ENCODE measurements at regions not wholly inside any gene's neighbourhood (a gene's known extent, or its start where the extent isn't known, plus 50 kb on each side); places are given as distances from the start of the nearest gene placed in this dataset.

GRCh38 chr2:15818881-15819280 lies 121.5 kb upstream of the MYCN start:
- TF ChIP-seq CTCF (conservative IDR thresholded peaks at IDR 0.05 in 1 of 2, IDR thresholded peaks at IDR 0.05 in 1 of 2; ENCODE audit: low read depth in 1 of 2, low read length in 2 of 2) (no peak), EZH2 (IDR thresholded peaks at IDR 0.05; ENCODE audit: low read length, missing control alignments) (no peak)
- Histone ChIP-seq H3K27ac (ENCODE audit: insufficient read depth, low read length) (no peak overlapping the region), H3K79me2 (ENCODE audit: control insufficient read depth, insufficient read depth, low read length) (no peaks in the 10 kb centered on the region), H2AFZ (ENCODE audit: low read length) (no peak overlapping the region), H3K9ac (ENCODE audit: insufficient read depth, low read length) (no peak overlapping the region), H3K4me3 (replicated peaks in 1 of 4; ENCODE audit: control extremely low read depth in 1 of 4, insufficient read depth in 1 of 4, low read depth in 3 of 4, low read length in 4 of 4) (no peak overlapping the region), H3K9me3 (ENCODE audit: control insufficient read depth, insufficient read depth, low read depth, low read length) (no peaks in the 10 kb centered on the region), H4K20me1 (ENCODE audit: control insufficient read depth, extremely low read depth, insufficient read depth, low read length) (no peaks in the 10 kb centered on the region), H3K4me1 (ENCODE audit: control insufficient read depth, extremely low read depth, insufficient read depth, low read length) (no peaks in the 10 kb centered on the region), H3K36me3 (ENCODE audit: control insufficient read depth, insufficient read depth, low read length) (no peaks in the 10 kb centered on the region), H3K27me3 (ENCODE audit: control insufficient read depth, insufficient read depth, low read length) (no peaks in the 10 kb centered on the region), H3K4me2 (ENCODE audit: extremely low read depth, insufficient read depth, low read length) (no peak overlapping the region)
- DNase-seq (ENCODE audit: low read depth in 2 of 2), result no peak

- Histone ChIP-seq H3K9ac (ENCODE audit: insufficient read depth, low read length) (no peak overlapping the region), H3K27ac (ENCODE audit: insufficient read depth, low read length) (no peak overlapping the region), H3K4me3 (replicated peaks in 1 of 4; ENCODE audit: control extremely low read depth in 1 of 4, insufficient read depth in 1 of 4, low read depth in 3 of 4, low read length in 4 of 4) (no peak overlapping the region), H3K27me3 (ENCODE audit: control insufficient read depth, insufficient read depth, low read length) (no peaks in the 10 kb centered on the region), H3K4me1 (ENCODE audit: control insufficient read depth, extremely low read depth, insufficient read depth, low read length) (no peaks in the 10 kb centered on the region), H3K4me2 (ENCODE audit: extremely low read depth, insufficient read depth, low read length) (no peak overlapping the region), H3K79me2 (ENCODE audit: control insufficient read depth, insufficient read depth, low read length) (no peaks in the 10 kb centered on the region), H4K20me1 (ENCODE audit: control insufficient read depth, extremely low read depth, insufficient read depth, low read length) (no peaks in the 10 kb centered on the region), H3K9me3 (ENCODE audit: control insufficient read depth, insufficient read depth, low read depth, low read length) (no peaks in the 10 kb centered on the region), H3K36me3 (ENCODE audit: control insufficient read depth, insufficient read depth, low read length) (no peaks in the 10 kb centered on the region), H2AFZ (ENCODE audit: low read length) (no peak overlapping the region)
- TF ChIP-seq EZH2 (IDR thresholded peaks at IDR 0.05; ENCODE audit: low read length, missing control alignments), result no peak
- TF ChIP-seq CTCF (conservative IDR thresholded peaks at IDR 0.05 in 1 of 2, IDR thresholded peaks at IDR 0.05 in 1 of 2; ENCODE audit: low read depth in 1 of 2, low read length in 2 of 2), result no peak
- DNase-seq (ENCODE audit: low read depth in 2 of 2), result no peak
Measured at GRCh38 chr2:15819562-15820256, 120.6 kb upstream of the MYCN start.

GRCh38 chr2:15820257-15820566 lies 120.1 kb upstream of the MYCN start:
- H3K27me3 ChIP-seq (ENCODE audit: control insufficient read depth, insufficient read depth, low read length), result no peaks in the 10 kb centered on the region
- no peaks in the 10 kb centered on the region for H3K9me3 ChIP-seq (ENCODE audit: control insufficient read depth, insufficient read depth, low read depth, low read length)
- H3K79me2 ChIP-seq (ENCODE audit: control insufficient read depth, insufficient read depth, low read length), result no peaks in the 10 kb centered on the region
- no peak overlapping the region for H3K27ac ChIP-seq (ENCODE audit: insufficient read depth, low read length)
- TF ChIP-seq CTCF (conservative IDR thresholded peaks at IDR 0.05 in 1 of 2, IDR thresholded peaks at IDR 0.05 in 1 of 2; ENCODE audit: low read depth in 1 of 2, low read length in 2 of 2), result no peak
- no peak for TF ChIP-seq EZH2 (IDR thresholded peaks at IDR 0.05; ENCODE audit: low read length, missing control alignments)
- no peak overlapping the region for H3K4me3 ChIP-seq (replicated peaks in 1 of 4; ENCODE audit: control extremely low read depth in 1 of 4, insufficient read depth in 1 of 4, low read depth in 3 of 4, low read length in 4 of 4)
- H4K20me1 ChIP-seq (ENCODE audit: control insufficient read depth, extremely low read depth, insufficient read depth, low read length), result no peaks in the 10 kb centered on the region
- no peaks in the 10 kb centered on the region for H3K4me1 ChIP-seq (ENCODE audit: control insufficient read depth, extremely low read depth, insufficient read depth, low read length)
- H3K36me3 ChIP-seq (ENCODE audit: control insufficient read depth, insufficient read depth, low read length), result no peaks in the 10 kb centered on the region
- no peak for DNase-seq (ENCODE audit: low read depth in 2 of 2)
- H3K9ac ChIP-seq (ENCODE audit: insufficient read depth, low read length), result no peak overlapping the region
- H3K4me2 ChIP-seq (ENCODE audit: extremely low read depth, insufficient read depth, low read length), result no peak overlapping the region
- H2AFZ ChIP-seq (ENCODE audit: low read length), result no peak overlapping the region
